Natural killer cell (primary cell): ENCODE measurements at regions not wholly inside any gene's neighbourhood (a gene's known extent, or its start where the extent isn't known, plus 50 kb on each side); places are given as distances from the start of the nearest gene placed in this dataset.

Experiments
- ATAC-seq, 3 donors: fragments of 150-1000 bp in 2 of 3; fragments of 200-7000 bp in 1 of 3; cut with Tn5 transposase; 1 replicate in 1 of 3; 2 replicates in 2 of 3; pipeline ENCODE4 v1.10.0; 2021; ENCODE audit warnings: mild to moderate bottlenecking in 2 of 3, moderate library complexity in 2 of 3
- DNase-seq, 2 donors: peaks; one replicate each; pipeline versions ENCODE4 v3.0.0 to v3.0.0-alpha.2; 2013 to 2021; ENCODE audit warnings: mixed read lengths in 1 of 2
- H3K27ac ChIP-seq: one replicate; pipeline ENCODE4 v1.5.1; 2013; ENCODE audit warnings: mild to moderate bottlenecking, low read length
- H3K27me3 ChIP-seq: one replicate; pipeline ENCODE4 v1.6.1; 2013; ENCODE audit warnings: low read length; ENCODE audit not compliant: control insufficient read depth, insufficient read depth
- H3K36me3 ChIP-seq: one replicate; pipeline ENCODE4 v1.6.1; 2013; ENCODE audit warnings: low read length; ENCODE audit not compliant: control insufficient read depth, insufficient read depth
- H3K4me1 ChIP-seq: one replicate; pipeline ENCODE4 v1.6.1; 2013; ENCODE audit warnings: low read length; ENCODE audit not compliant: control insufficient read depth, insufficient read depth
- H3K4me3 ChIP-seq: one replicate; pipeline ENCODE4 v1.5.1; 2013; ENCODE audit warnings: low read length
- H3K9me3 ChIP-seq: one replicate; pipeline ENCODE4 v1.6.1; 2013; ENCODE audit warnings: low read length; ENCODE audit not compliant: control insufficient read depth, insufficient read depth
- H3K27ac Mint-ChIP-seq, 2 donors: one replicate each; pipeline ENCODE4 v1.8.0; 2022; ENCODE audit warnings: mild to moderate bottlenecking in 2 of 2, mixed read lengths in 2 of 2, moderate library complexity in 1 of 2
- H3K27me3 Mint-ChIP-seq, 2 donors: one replicate each; pipeline ENCODE4 v1.8.0; 2022; ENCODE audit warnings: low read depth in 2 of 2, mixed read lengths in 2 of 2
- H3K36me3 Mint-ChIP-seq: one replicate; pipeline ENCODE4 v1.8.0; 2022; ENCODE audit warnings: mixed read lengths
- H3K4me1 Mint-ChIP-seq, 2 donors: one replicate each; pipeline ENCODE4 v1.8.0; 2022; ENCODE audit warnings: mixed read lengths in 2 of 2
- H3K4me3 Mint-ChIP-seq: one replicate; pipeline ENCODE4 v1.8.0; 2022; ENCODE audit warnings: mild to moderate bottlenecking, moderate library complexity, mixed read lengths
- H3K9me3 Mint-ChIP-seq, 2 donors: one replicate each; pipeline ENCODE4 v1.8.0; 2022; ENCODE audit warnings: mixed read lengths in 2 of 2
- WGBS: methylation state at CpG from one replicate; pipeline ENCODE4 v1.1.7; 2013; ENCODE audit warnings: missing lambda C conversion rate; ENCODE audit not compliant: insufficient coverage; 5-methylcytosine and 5-hydroxymethylcytosine counted together
- intact Hi-C: fragments of 100-400 bp; cut with micrococcal nuclease; formaldehyde crosslinking; loops from one replicate; pipeline ENCODE4 v1.14.2; 2022
- TF ChIP-seq, protein P1 (sequence below): fragments of 200-600 bp; IDR thresholded peaks from one replicate; pipeline ENCODE4 v1.8.0; 2022; ENCODE audit warnings: antibody characterized with exemption

DNA sequence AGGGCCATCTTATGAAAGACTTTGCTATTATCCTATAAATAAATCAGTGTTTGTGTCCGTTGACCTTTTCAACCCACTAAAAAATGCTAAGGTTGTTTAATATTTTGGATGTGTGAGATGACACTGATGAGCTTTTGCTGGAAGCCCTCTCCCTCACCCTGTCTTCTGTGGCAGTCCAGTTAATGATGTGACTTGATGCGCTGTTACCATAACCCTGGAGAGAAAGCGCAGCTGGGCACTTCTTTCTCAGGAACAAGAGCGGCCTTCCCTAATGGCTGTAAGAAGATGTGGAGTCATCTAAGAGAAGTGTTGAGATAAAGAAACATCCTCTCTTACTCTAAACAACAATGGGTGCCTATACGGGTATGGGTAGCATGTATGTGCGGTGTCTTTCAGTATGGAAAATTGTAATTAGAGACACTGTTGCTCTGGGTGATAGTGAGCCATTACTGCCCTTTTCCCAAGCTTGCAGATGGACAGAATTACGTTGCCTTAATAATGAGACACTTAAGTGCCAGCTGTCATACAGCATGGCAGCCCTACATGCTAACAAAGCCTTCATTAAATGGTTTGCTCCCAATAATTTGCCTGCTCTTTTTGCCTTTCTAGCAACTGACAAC is 165.6 kb upstream of the NABP1 start:
- no peaks in the 10 kb centered on the region for H3K27me3 ChIP-seq
- intact Hi-C loops, result no loop called here
- peaks cover 6% of the 10 kb centered on the region for H3K36me3 Mint-ChIP-seq
- H3K4me3 ChIP-seq, result no peak overlapping the region
- H3K36me3 ChIP-seq, result no peaks in the 10 kb centered on the region
- H3K27ac Mint-ChIP-seq, result no peak overlapping the region
- peaks cover 2 to 3% of the 10 kb centered on the region in 2 donors for H3K9me3 Mint-ChIP-seq
- TF ChIP-seq, protein P1, sequence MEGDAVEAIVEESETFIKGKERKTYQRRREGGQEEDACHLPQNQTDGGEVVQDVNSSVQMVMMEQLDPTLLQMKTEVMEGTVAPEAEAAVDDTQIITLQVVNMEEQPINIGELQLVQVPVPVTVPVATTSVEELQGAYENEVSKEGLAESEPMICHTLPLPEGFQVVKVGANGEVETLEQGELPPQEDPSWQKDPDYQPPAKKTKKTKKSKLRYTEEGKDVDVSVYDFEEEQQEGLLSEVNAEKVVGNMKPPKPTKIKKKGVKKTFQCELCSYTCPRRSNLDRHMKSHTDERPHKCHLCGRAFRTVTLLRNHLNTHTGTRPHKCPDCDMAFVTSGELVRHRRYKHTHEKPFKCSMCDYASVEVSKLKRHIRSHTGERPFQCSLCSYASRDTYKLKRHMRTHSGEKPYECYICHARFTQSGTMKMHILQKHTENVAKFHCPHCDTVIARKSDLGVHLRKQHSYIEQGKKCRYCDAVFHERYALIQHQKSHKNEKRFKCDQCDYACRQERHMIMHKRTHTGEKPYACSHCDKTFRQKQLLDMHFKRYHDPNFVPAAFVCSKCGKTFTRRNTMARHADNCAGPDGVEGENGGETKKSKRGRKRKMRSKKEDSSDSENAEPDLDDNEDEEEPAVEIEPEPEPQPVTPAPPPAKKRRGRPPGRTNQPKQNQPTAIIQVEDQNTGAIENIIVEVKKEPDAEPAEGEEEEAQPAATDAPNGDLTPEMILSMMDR, result no peak
- no peaks in the 10 kb centered on the region for H3K4me1 Mint-ChIP-seq
- H3K27ac ChIP-seq, result no peak overlapping the region
- WGBS, result 93% methylated on average over 3 of the region's 7 CpGs
- DNase-seq, result no peak
- H3K4me1 ChIP-seq, result no peaks in the 10 kb centered on the region
- peaks cover 6 to 10% of the 10 kb centered on the region in 2 donors for H3K27me3 Mint-ChIP-seq
- peaks cover 3% of the 10 kb centered on the region for H3K9me3 ChIP-seq
- no peak overlapping the region for H3K4me3 Mint-ChIP-seq
- no peak for ATAC-seq

DNA sequence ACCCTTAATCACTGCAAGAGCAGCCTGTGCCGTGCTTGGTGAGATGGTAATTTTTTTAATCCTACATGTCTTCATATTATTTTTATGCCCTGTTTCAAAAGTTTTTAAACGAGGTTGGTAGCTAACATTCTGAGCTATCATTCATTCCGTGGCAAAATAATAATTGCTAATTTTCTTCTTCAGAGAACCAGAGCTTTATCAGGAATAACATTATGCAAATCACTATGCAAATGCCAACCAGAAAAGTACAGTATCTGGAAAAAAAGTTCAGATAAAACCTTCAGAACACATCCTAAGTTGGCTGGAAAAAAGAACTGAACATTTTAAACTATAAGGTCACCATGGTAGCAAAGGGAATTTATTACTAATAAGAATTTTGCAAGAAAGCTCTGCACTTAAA is 165.1 kb upstream of the NABP1 start:
- no peak for DNase-seq
- no peaks in the 10 kb centered on the region for H3K27me3 ChIP-seq
- Mint-ChIP-seq H3K9me3 (peaks cover 0 to 2% of the 10 kb centered on the region in 2 donors), H3K4me1 (no peaks in the 10 kb centered on the region), H3K27ac (no peak overlapping the region), H3K36me3 (peaks cover under 1% of the 10 kb centered on the region), H3K4me3 (no peak overlapping the region), H3K27me3 (peaks cover 6 to 11% of the 10 kb centered on the region in 2 donors)
- H3K27ac ChIP-seq, result no peak overlapping the region
- H3K36me3 ChIP-seq, result no peaks in the 10 kb centered on the region
- 81% methylated on average over 3 of the region's 3 CpGs for WGBS
- TF ChIP-seq, protein P1, result no peak
- no peak for ATAC-seq
- intact Hi-C loops, result no loop called here
- no peaks in the 10 kb centered on the region for H3K9me3 ChIP-seq
- no peaks in the 10 kb centered on the region for H3K4me1 ChIP-seq
- no peak overlapping the region for H3K4me3 ChIP-seq

DNA sequence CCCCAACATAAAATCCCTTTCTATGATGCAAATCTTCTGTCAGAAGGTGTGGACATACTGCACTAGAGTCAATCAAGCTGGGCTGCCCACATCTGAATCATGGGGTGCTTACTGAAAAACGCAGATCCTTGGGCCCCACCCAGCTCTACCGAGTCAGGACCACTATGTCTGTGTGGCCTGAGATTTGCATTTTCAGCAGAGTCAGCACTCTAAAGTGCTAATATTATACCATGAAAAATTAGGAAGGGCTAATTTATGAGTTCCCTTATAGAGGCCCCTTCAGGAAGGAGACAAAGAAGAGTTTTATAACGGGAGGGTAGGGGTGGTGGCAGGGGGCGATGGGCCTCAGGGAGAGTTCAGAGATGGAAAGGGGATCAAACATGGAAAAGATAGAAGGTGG is 163.3 kb upstream of the NABP1 start:
- H3K36me3 ChIP-seq, result no peaks in the 10 kb centered on the region
- TF ChIP-seq, protein P1, result no peak
- no peak overlapping the region for H3K4me3 ChIP-seq
- intact Hi-C loops, result no loop called here
- H3K9me3 ChIP-seq, result no peaks in the 10 kb centered on the region
- Mint-ChIP-seq H3K27me3 (peaks cover 8 to 26% of the 10 kb centered on the region in 2 donors), H3K36me3 (no peaks in the 10 kb centered on the region), H3K4me3 (no peak overlapping the region), H3K27ac (no peak overlapping the region), H3K4me1 (no peaks in the 10 kb centered on the region), H3K9me3 (no peaks in the 10 kb centered on the region)
- H3K27me3 ChIP-seq, result no peaks in the 10 kb centered on the region
- ATAC-seq (no peak), DNase-seq (no peak)
- H3K4me1 ChIP-seq, result no peaks in the 10 kb centered on the region
- no peak overlapping the region for H3K27ac ChIP-seq
- 33% methylated on average over 3 of the region's 4 CpGs for WGBS

DNA sequence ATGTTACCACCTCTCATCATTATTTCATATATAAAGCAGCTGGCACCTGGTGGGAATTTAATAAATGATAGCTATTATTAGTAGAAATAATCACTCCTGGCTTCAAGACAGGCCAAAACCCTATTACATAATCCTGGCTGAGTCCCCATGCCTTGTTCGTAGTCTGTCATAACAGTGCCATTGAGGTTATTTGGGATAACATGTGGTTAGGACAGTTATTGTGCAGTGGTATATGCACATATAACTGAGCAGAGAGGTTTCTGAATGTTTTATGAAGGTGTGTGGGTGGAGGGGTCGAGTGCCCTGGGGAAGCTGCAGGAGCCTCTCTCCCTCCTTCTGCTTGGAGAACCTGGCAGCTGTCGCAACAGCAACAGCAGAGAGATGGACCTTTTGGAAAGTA is 162.4 kb upstream of the NABP1 start:
- no peaks in the 10 kb centered on the region for H3K4me1 Mint-ChIP-seq
- no peaks in the 10 kb centered on the region for H3K4me1 ChIP-seq
- H3K9me3 ChIP-seq, result no peaks in the 10 kb centered on the region
- H3K27me3 Mint-ChIP-seq, result peaks cover 11 to 30% of the 10 kb centered on the region in 2 donors
- DNase-seq, result no peak
- intact Hi-C loops, result no loop called here
- TF ChIP-seq, protein P1, result no peak
- no peaks in the 10 kb centered on the region for H3K36me3 ChIP-seq
- H3K27ac ChIP-seq, result no peak overlapping the region
- no peaks in the 10 kb centered on the region for H3K36me3 Mint-ChIP-seq
- H3K9me3 Mint-ChIP-seq, result no peaks in the 10 kb centered on the region
- 56% methylated on average over 2 of the region's 3 CpGs for WGBS
- no peak for ATAC-seq
- H3K4me3 ChIP-seq, result no peak overlapping the region
- no peak overlapping the region for H3K27ac Mint-ChIP-seq
- H3K4me3 Mint-ChIP-seq, result no peak overlapping the region
- no peaks in the 10 kb centered on the region for H3K27me3 ChIP-seq
